ENCODE measurements at regions not wholly inside any gene's neighbourhood (a gene's known extent, or its start where the extent isn't known, plus 50 kb on each side); places are given as distances from the start of the nearest gene placed in this dataset.

GRCh38 chr5:103620851-103621547 lies 58.4 kb upstream of the NUDT12 start:
- DNase-seq (ENCODE audit: low spot score), result no peak

DNA sequence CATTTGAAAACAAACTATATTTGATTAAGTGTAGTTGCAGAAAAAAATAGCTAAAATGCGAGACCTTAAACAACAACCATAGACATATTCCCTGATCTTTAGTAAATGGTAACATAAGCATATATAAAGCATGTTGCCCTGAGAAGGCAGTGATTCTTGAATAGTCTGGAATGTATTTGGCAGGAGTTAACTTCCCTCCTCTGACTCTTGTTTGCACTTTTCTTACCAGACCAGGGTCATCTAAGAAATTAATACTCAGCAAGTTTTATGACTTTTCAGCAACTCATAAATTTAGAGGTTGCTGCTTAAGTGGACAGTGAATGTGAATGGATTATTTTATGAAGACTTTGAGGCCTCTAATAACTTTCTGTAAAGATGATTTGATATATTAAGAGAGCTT lies 55.3 kb upstream of the NUDT12 start:
- no peak for DNase-seq (ENCODE audit: low spot score)

DNA sequence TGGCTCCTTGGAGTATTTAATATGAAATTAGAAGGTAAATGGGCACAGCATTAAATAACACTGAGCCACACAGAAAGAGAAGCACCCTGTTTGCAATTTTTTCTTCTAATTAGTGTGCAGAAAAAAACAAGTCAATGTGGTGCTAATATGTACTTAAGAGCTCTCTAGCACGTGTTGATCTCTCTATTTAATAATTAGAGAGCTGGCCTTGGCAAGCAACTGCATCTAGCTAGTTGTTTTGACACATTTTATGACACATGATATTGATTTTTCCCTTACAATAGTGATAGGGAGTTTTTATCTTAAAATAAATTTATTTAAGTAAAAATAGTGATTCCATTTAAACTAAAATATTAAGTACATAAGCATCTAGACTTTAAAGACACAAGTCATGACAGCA lies 54.5 kb upstream of the NUDT12 start:
- DNase-seq (ENCODE audit: low spot score), result no peak

DNA sequence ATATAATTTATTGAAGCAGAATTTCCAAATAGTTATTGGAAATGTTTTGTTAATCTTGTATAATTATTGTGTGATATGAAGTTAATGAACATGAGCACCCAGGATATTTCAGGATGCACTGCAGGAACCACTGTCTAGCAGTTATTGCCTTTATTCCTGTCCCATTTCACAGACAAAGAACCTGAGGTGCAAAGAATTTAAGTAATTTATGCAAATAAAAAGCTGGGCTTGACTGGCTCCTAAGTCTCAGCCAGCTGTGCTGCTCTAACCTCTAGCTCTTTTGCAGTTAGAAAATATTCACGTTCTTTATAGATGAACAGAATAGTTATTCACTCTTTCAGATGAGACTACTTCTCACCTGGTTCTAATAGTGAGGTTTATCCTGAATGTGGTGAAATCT lies 50.0 kb upstream of the NUDT12 start:
- no peak for DNase-seq (ENCODE audit: low spot score)
